NCI-H1092 treated with DMSO at 0.1 percent for 48 hours (cell line): ENCODE measurements at regions not wholly inside any gene's neighbourhood (a gene's known extent, or its start where the extent isn't known, plus 50 kb on each side); places are given as distances from the start of the nearest gene placed in this dataset.
"Not testable (repeated sequence)": the region's sequence is repeated elsewhere in the genome, so short reads cannot be mapped to it uniquely, and the experiment has no call there.

Experiments used
- DNase-seq: peaks from one replicate; lab custom pipeline; 2025; lab: John Stamatoyannopoulos, UW

DNA sequence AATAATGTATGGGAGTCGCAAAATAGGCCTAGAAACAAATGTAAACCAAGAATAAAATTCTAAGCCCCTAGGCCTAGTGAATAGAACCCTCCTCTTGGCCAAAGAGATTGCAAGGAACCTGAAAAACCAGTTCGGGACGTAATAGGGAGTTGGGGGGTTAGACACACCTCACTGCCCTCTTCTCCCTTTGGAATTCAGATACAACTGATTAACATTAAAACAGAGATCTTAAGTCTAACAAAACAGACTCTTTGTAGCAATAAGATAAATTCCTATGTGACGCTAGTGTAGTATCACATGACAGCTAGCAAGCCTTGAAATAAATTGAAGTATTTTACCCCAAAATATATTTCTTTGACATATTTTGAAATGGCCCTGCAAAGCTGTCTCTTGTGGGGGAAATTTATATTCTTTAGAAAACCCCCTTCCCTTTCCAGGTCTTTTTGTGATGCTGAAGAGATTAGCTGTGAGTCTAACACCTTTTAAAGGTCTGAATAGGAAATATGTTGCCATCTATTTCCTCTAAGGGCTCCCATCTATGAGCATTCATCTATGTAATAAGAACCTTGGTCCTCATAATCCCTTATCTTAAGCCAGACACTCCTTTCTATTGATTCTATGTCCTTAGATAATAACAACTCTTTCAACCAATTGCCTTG lies 623.4 kb upstream of the NRG3 start:
- DNase-seq, result no peak

DNA sequence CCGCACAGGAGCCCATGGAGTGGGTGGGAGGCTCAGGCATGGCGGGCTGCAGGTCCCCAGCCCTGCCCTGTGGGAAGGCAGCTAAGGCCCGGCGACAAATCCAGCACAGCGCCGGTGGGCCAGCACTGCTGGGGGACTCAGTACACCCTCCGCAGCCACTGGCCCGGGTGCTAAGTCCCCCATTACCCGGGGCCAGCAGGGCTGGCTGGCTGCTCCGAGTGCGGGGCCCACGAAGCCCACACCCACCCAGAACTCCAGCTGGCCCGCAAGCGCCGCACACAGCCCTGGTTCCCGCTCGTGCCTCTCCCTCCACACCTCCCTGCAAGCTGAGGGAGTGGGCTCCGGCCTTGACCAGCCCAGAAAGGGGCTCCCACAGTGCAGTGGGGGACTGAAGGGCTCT lies 610.0 kb upstream of the NRG3 start:
- DNase-seq, result not testable (repeated sequence)

DNA sequence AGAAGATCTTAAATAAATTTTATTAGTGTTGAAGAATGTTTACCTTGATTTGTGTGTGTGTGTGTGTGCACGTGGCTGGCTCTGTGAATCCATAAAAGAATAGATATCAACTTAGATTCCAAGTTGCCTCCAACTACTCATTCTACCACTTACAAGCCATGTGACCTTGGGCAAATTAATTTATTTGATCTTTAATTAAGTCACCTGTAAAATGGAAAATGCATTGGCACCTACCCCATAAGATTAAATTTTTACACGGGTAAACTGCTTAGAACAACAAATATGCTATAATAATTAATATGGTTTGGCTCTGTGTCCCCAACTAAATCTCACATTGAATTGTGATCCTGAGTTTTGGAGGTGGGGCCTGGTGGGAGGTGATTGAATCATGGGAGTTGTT lies 604.9 kb upstream of the NRG3 start:
- DNase-seq, result no peak

DNA sequence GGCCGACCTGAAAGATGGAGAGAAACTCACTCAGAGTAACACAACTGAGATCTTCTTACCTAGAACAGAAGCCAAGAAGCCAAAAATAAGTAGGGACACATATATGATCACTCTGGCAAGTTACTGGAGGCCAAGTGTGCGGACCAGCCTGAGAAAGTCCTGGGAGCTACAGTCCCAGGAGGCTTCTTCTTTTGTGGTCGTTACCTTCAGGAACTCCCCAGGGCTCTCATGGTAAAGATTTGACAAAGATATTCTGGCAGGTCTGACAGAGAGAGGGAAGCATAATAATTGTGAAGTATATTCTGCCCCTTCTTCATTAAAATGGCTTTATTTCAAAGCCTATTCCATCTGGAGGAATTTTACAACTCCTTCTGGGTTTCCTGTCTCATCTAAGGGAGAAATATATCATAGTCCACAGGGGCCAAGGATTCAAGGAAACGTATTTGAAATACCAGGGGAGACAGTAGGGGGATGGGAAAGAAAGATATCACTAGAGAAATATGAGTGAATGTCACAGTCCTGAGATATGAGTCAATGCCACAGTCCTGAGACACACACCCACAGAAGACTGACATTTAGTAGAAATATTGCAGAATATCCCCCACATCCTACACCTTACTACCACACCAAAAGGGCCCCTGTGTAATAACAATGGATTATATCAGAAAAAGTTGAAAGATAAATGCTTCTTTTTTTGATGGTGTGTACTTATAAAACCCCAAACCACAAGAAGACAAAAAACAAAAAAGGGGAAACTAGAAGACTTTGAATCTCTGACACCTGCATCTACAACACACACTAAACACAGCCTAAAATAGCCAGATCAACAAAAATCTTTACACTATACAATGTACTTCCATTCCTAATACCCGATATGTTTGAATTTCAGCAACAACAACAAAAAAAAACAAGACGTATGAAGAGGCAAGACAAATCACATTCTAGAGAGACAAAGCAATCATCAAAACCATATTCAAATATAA lies 594.2 kb upstream of the NRG3 start:
- no peak for DNase-seq

DNA sequence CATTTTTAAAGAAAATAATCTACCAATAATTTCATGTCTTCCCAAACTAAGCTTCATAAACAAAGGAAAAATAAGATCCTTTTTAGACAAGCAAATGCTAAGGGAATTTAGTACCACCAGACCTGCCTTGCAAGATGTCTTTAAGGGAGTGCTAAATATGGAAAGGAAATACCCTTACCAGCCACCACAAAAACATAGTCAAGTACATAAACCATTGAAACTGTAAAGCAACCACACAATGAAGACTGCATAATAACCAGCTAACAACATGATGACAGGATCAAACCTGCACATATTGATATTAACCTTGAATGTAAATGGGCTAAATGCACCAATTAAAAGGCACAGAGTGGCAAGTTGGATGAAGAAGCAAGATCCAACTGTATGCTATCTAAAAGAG lies 586.5 kb upstream of the NRG3 start:
- DNase-seq, result no peak

DNA sequence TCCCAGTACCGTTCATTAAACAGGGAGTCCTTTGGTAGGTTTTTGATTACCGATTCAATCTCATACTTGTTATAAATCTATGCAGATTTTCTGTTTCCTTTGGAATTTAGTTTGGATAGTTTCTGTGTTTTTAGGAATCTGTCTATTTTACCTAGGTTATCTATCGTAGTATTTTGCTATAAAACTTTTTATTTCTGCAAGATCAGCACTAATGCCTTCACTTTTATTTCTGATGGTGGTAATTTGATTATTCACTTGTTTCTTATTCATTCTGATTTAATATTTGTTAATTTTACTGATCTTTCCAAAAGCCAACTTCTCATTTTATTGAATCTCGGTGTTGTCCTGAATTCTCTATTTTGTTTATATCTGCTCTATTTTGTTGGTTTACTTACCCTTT lies 577.7 kb upstream of the NRG3 start:
- no peak for DNase-seq

DNA sequence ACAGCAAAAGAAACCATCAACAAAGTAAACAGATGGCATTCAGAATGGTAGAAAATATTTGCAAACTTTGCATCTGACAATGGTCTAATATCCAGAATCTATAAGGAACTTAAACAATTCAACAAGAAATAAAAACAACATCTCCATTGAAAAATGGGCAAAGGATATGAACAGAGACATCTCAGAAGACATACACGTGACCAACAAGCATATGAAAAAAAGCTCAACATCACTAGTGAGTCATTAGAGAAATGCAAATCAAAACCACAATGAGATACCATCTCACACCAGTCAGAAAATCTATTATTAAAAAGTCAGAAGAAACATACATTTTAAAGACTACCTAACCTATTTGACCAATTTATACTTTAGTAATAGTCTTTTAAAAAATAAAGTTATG lies 571.3 kb upstream of the NRG3 start:
- no peak for DNase-seq

DNA sequence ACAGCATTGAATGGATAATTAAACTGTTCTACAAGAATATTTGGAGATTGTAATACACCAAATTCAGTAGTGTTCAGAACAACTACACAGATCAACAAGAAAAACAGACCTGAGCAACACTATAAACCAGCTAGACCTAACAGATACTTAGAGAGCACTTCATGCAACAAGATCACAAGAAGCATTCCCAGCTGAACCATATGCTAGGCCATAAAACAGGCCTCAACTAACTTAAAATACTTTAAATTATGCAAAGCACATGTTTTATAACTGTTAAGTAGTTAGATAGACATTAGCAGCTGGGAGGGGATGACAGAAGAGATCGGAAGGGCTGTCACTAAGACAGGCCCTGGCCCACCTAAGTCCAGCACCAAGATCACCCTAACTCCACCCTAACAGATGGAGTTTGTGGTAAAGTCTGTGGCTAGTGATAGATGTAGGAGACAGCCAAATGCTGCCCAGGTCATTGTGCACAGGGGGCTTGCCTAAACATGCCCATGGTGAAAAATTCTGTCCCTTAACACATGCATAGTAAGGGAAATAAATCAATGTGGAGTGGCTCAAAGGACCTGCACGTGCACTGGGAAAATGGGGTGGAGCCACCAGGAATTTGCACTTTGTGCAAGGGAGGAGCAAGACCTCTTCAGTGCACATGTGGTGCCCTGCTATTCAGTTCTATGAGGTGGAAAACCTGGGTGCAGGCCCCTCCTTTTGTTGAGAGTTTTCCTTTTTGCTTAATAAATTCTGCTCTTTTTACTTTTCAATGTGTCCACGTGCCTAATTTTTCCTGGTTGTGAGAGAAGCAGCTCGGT lies 567.8 kb upstream of the NRG3 start:
- DNase-seq, result no peak

DNA sequence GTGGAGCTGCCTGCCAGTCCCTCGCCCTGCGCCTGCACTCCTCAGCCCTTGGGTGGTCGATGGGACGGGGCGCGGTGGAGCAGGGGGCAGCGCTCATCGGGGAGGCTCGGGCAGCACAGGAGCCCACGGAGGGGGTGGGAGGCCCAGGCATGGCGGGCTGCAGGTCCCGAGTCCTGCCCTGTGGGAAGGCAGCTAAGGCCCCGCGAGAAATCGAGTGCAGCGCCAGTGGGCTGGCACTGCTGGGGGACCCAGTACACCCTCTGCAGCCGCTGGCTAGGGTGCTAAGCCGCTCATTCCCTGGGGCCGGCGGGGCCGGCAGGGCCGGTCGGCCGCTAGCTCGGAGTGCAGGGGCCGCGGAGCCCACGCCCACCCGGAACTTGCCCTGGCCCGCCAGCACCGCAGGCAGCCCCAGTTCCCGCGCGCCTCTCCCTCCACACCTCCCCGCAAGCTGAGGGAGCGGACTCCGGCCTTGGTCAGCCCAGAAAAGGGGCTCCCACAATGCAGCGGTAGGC lies 565.9 kb upstream of the NRG3 start:
- no peak for DNase-seq

DNA sequence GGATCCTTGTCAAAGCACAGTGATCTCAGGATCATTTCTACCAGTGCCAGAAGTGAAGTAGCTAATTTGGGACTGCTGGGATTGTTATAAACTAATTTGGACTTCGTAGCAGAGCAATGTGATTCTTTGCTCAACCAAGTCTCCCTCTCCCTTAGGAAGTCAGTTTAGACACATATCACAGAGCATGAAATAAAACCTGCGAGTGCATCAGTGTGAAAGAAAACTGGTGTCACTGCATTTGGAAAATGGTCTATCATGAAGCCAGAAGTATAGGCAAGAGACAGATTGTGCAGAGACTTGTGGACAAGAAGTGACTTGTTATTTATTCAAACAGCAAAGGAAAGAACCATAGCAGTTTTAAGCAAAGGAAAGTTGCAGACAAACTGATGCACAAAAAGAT lies 560.5 kb upstream of the NRG3 start:
- no peak for DNase-seq

DNA sequence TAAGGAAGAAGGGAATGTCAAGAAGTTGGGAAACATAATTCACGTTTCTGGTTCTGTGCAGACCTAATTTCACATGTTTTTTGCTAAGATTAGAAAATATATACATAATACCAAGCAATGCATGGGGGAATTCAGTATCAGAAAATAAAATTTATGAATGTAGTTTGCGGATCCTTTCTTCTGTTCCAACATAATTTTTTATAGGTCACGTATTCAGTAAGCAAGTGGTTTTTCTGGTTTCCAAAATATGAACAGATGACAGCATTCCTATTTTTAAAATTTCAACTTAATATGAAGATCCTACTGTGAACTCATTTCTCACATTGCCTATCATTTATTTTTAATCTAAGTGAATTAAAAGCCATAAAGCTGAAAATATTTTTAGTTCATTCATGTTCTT lies 560.0 kb upstream of the NRG3 start:
- no peak for DNase-seq

DNA sequence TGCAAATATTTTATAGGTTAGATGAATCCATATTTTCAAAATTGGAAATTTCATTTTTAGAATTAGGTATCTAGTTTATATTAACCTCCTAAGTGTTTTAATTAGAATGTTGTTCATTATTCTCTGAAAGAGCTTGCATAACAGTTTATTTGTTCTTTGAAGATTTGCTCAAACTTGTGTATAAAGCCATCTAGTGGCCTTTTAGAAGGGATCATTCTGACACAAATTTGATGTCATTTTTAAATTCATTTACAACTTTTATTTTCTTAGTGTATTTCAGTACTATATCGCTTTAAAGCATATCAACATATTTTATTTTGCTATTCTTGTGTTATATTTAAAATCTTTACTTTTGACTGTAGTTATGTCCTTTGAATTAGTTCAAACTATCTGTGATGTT lies 527.0 kb upstream of the NRG3 start:
- DNase-seq, result no peak

DNA sequence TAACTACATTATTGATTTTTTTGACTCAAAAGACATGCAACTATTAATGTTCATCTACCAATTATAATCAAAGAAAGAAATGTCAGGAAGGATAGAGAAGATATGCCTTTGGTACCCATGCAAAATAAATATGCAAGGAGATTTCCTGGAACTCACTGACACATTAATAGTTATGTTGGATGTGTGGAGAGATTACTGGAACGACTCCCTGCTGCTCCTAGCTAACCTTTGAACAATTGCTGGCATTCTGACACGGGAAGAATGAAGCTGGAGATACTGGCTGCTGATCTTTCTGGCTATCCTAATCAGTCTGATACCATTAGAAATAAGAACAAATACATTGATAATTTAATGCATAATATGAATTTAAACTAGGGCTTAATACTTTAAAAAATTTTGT lies 507.9 kb upstream of the NRG3 start:
- no peak for DNase-seq

DNA sequence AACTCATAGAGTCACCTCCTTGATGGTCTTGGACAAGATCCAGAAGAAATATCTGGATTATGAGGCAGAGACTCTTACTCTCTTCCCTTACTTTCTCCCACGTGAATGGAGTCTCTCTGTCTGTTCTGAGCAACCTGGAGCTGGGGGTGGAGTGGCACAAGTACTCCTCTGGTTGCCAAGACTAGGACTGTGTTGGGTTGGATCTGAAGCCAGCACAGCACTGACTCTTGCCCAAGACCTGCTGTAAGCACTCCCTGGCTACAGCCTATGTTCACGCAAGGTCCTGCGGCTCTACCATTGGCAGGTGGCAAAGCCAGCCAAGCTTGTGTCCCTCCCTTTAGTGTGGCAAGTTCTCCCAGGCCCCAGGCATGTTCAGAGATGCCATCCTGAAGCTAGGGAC lies 488.2 kb upstream of the NRG3 start:
- DNase-seq, result no peak

DNA sequence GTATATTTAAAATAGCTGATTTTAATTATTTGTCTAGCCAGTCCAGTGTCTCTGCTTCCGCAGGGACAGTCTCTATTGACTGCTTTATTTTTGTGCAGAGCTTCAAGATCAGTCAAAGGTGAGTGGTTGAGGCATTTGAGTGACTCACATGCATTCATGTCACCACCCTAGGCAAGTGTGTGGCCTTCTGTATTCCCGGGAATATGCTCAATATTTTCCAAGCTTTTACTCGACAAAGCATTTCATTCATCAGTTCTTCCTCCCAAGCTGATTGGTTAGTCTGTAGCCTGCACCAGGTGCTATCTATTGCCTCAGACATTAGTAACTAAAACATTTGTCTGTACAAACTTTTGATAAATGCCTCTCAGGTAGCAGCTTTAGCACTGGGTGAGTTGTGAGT lies 471.5 kb upstream of the NRG3 start:
- no peak for DNase-seq

DNA sequence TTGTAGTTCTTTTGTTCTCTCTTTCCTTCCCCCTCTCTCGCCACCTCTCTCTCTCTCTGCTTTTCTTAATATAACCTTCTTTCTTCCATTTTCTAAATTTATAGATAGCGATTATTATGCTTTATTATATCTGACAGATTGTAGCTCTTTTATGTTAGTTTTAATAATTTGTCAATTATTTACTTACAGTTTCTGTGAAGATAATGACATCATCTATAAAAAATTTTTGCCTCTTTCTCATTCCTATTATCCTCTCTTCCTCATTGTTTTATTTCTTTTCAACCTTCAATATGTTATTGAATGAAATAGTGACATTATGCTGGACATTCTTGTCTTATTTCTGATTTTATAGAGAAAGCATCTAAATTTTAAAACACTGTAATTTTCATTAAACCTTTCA lies 469.6 kb upstream of the NRG3 start:
- DNase-seq, result no peak

DNA sequence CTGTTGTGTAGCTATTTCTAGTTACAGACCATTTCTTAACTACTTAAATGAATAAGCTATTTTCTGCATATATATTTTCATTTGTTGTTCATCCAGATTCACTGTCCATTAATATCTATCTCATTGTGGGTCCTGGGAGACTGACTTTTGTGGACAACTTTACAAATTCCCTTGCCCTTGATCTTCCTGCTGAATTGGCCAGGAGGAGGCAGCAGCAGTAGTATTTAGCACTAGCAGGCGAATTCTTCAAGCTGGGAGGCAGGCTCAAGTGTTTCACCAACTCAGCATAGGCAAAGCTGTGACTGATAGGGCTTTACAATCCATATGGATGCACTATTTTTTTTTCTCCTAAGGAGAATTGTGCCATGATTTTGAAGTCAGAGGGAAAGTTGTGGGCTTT lies 461.0 kb upstream of the NRG3 start:
- DNase-seq, result no peak

DNA sequence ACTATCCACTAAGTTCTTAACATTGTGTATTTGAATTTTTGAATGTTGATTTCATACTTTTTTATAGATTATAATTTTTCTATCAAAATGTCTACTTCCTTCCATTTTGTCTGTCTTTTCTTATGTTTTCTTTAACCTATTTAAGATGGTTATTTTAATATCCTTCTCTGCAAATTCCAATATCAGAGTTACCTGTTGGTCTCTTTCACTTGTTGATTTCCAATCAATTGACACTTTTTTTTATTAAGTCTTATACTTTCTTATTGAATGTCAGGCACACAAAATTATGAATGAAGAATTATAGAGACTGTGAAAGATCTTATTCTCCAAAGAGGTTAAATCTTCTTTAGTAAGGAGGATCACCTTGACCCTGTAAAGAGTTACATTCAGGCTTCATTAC lies 448.3 kb upstream of the NRG3 start:
- no peak for DNase-seq

DNA sequence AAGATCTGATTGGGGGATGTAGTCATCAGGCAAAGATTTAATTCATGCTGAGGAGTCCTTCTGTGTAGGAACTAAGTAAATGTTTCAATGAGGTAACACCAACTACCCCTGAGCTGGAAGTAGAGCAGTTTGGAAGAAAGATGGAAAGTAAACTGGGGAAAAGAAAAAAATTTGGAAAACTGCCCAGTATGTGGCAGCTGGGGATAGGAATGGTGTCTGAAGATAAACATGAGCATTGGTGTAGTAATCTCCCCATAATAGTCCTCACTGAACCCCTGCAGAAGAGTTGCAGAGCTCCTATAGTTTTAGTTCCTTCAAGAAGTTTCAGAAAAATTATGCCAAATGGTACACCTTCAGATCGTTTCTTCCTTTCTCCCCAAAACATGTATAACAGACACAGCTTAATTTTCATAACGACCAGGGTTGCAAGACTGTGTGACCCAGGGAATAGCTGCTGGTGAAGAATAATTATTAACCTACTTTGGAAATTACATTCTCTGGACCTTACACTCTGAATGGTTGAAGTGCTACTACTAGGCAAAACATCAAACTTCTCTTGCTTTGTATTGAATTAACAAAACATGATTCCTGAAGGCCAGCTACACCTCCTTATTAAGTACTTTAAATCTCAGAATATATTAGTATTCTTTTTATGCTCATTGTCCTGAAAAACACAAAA lies 446.4 kb upstream of the NRG3 start:
- no peak for DNase-seq

DNA sequence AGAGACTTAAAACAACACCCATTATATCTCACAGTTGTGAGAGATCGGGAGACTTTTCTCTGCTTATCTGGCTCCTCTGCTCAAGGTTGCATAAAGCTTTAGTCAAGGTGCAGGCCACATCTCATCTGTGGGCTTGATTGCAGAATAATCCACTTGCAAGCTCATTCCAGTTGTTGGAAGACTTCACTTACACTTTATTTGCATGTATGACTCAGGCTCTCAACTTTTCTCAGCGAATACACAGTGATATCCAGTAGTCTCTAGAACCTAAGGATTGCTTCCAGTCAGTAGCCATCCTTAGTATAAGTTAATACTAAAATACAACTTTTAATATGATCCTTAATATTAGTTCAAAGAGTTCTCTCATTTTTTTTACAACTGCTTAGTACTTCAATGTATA lies 435.5 kb upstream of the NRG3 start:
- DNase-seq, result no peak

DNA sequence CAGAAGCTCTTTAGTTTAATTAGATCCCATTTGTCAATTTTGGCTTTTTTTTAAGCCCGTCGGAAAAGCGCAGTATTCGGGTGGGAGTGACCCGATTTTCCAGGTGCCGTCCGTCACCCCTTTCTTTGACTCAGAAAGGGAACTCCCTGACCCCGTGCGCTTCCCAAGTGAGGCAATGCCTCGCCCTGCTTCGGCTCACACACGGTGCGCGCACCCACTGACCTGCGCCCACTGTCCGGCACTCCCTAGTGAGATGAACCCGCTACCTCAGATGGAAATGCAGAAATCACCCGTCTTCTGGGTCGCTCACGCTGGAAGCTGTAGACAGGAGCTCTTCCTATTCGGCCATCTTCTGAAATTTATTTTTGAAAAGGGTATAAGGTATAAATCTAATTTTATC lies 433.4 kb upstream of the NRG3 start:
- DNase-seq, result not testable (repeated sequence)
